ENCODE measurements at regions not wholly inside any gene's neighbourhood (a gene's known extent, or its start where the extent isn't known, plus 50 kb on each side); places are given as distances from the start of the nearest gene placed in this dataset.

GRCh38 chr1:96116731-96117130, 604.9 kb upstream of the PTBP2 start:
- no peaks in the 10 kb centered on the region for H3K9me1 ChIP-seq (replicated peaks; ENCODE audit: control insufficient read depth, extremely low read depth, insufficient read depth, low read length)
- H3K27ac ChIP-seq (ENCODE audit: insufficient read depth, low read depth, low read length) = no peak overlapping the region
- dilution Hi-C loops (cut with MboI; ENCODE audit: extremely low pct_ligation_motif_present, low sequenced_read_pairs) = no loop called here
- no peaks in the 10 kb centered on the region for H3K36me3 ChIP-seq (ENCODE audit: control insufficient read depth in 2 of 2, extremely low read depth in 1 of 2, insufficient read depth in 2 of 2, low read length in 2 of 2)
- no peak overlapping the region for H3K4me2 ChIP-seq (ENCODE audit: insufficient read depth, low read length)
- no TSS peak for BruUV-seq (replicated peaks)
- H3K9me3 ChIP-seq (replicated peaks; ENCODE audit: control insufficient read depth, insufficient read depth, low read length) = no peaks in the 10 kb centered on the region
- H3K4me1 ChIP-seq (ENCODE audit: control insufficient read depth, extremely low read depth, insufficient read depth, low read length) = no peaks in the 10 kb centered on the region
- no peak for TF ChIP-seq EZH2 (IDR thresholded peaks at IDR 0.05; ENCODE audit: borderline replicate concordance, low read depth, low read length, severe bottlenecking)
- TF ChIP-seq POLR2A (IDR thresholded peaks at IDR 0.05; ENCODE audit: low read depth, low read length) = no peak
- no peak for TF ChIP-seq MYC (IDR thresholded peaks at IDR 0.05; ENCODE audit: low read depth, low read length)
- no peak for TF ChIP-seq JUN (IDR thresholded peaks at IDR 0.05; ENCODE audit: borderline replicate concordance, insufficient read depth, insufficient read length, low read depth)
- no peak for TF ChIP-seq POLR2AphosphoS5 (IDR thresholded peaks at IDR 0.05; ENCODE audit: insufficient read depth, low read depth, low read length)
- no peak for TF ChIP-seq CTCF (IDR thresholded peaks at IDR 0.05; ENCODE audit: extremely low read depth in 1 of 2, insufficient read depth in 1 of 2, low read depth in 1 of 2, low read length in 2 of 2)
- TF ChIP-seq, protein P1, sequence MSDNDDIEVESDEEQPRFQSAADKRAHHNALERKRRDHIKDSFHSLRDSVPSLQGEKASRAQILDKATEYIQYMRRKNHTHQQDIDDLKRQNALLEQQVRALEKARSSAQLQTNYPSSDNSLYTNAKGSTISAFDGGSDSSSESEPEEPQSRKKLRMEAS (IDR thresholded peaks at IDR 0.05; ENCODE audit: insufficient read depth, insufficient read length) = no peak
- TF ChIP-seq FOS (IDR thresholded peaks at IDR 0.05; ENCODE audit: borderline replicate concordance, insufficient read depth, low read length) = no peak
- no peak for TF ChIP-seq GATA2 (IDR thresholded peaks at IDR 0.05; ENCODE audit: insufficient read depth, insufficient read length, low read depth, low read length)
- no peak overlapping the region for H2AFZ ChIP-seq (ENCODE audit: low read depth, low read length)
- H3K27me3 ChIP-seq (ENCODE audit: control insufficient read depth in 2 of 2, insufficient read depth in 2 of 2, low read length in 2 of 2) = no peaks in the 10 kb centered on the region
- intact Hi-C loops (cut with micrococcal nuclease) = no loop called here
- H3K79me2 ChIP-seq (ENCODE audit: control insufficient read depth, insufficient read depth, low read length) = no peaks in the 10 kb centered on the region
- CTCF ChIA-PET = interaction anchor here (1.0 to 1.5 kb wide), 2 partner anchors 12 to 576 kb away, joined by 3 to 4 read pairs; no protein-coding TSS in a partner anchor
- no peak for FAIRE-seq
- H3K9ac ChIP-seq (replicated peaks; ENCODE audit: extremely low read depth, insufficient read depth, low read length) = no peak overlapping the region
- no peak for DNase-seq (ENCODE audit: low read depth, low spot score)
- no peak overlapping the region for H3K4me3 ChIP-seq (replicated peaks in 1 of 3; ENCODE audit: insufficient read depth in 1 of 3, low read depth in 1 of 3, low read length in 3 of 3)
- H4K20me1 ChIP-seq (replicated peaks; ENCODE audit: control insufficient read depth, extremely low read depth, insufficient read depth, low read length) = no peaks in the 10 kb centered on the region
- POLR2A ChIA-PET = no interaction called here

Data from endothelial cell of umbilical vein (primary cell).